HEK293T (cell line): ENCODE measurements at regions not wholly inside any gene's neighbourhood (a gene's known extent, or its start where the extent isn't known, plus 50 kb on each side); places are given as distances from the start of the nearest gene placed in this dataset.

Experiments
- CTCF ChIA-PET: fragments of 350-600 bp; formaldehyde crosslinking; extraction: SDS; loops from one replicate; lab custom pipeline; 2021; ENCODE audit warnings: antibody characterized with exemption, inconsistent platforms; lab: Yijun Ruan, JAX
- POLR2A ChIA-PET: fragments of 350-600 bp; formaldehyde crosslinking; extraction: SDS; loops from one replicate; lab custom pipeline; 2020; ENCODE audit warnings: antibody characterized with exemption, inconsistent platforms; lab: Yijun Ruan, JAX
- DNase-seq: peaks from one replicate; pipeline ENCODE4 v3.0.0; 2012; ENCODE audit warnings: mixed read lengths; ENCODE audit errors: extremely low spot score
- ARNT ChIP-seq: fragments of 450-650 bp; IDR thresholded peaks from 2 replicates; pipeline ENCODE4 v1.6.1; 2017; ENCODE audit warnings: mild to moderate bottlenecking
- BHLHE40 ChIP-seq: fragments of 450-650 bp; IDR thresholded peaks from 2 replicates; pipeline ENCODE4 v1.6.1; 2016; ENCODE audit warnings: mild to moderate bottlenecking, moderate library complexity, borderline replicate concordance
- CTBP1 ChIP-seq: fragments of 450-650 bp; IDR thresholded peaks from 2 replicates; pipeline ENCODE4 v1.6.1; 2016; ENCODE audit warnings: borderline replicate concordance
- ELF4 ChIP-seq: fragments of 450-650 bp; IDR thresholded peaks from 2 replicates; pipeline ENCODE4 v1.6.1; 2017; ENCODE audit warnings: antibody characterized with exemption
- FOXA1 ChIP-seq: fragments of 450-650 bp; IDR thresholded peaks from 2 replicates; pipeline ENCODE4 v1.6.1; 2016; ENCODE audit warnings: mild to moderate bottlenecking
- FOXK2 ChIP-seq: fragments of 450-650 bp; IDR thresholded peaks from 2 replicates; pipeline ENCODE4 v1.6.1; 2016; ENCODE audit warnings: mild to moderate bottlenecking
- FOXM1 ChIP-seq: fragments of 450-650 bp; IDR thresholded peaks from 2 replicates; pipeline ENCODE4 v1.6.1; 2017; ENCODE audit warnings: mild to moderate bottlenecking, borderline replicate concordance
- HDGF ChIP-seq: fragments of 450-650 bp; IDR thresholded peaks from 2 replicates; pipeline ENCODE4 v1.6.1; 2017; ENCODE audit warnings: antibody characterized with exemption, borderline replicate concordance
- L3MBTL2 ChIP-seq: fragments of 450-650 bp; conservative IDR thresholded peaks from 2 replicates; pipeline ENCODE4 v1.6.1; 2016; ENCODE audit warnings: mild to moderate bottlenecking
- LEF1 ChIP-seq: fragments of 450-650 bp; IDR thresholded peaks from 2 replicates; pipeline ENCODE4 v1.6.1; 2017; ENCODE audit warnings: mild to moderate bottlenecking, borderline replicate concordance
- NFRKB ChIP-seq: fragments of 450-650 bp; IDR thresholded peaks from 2 replicates; pipeline ENCODE4 v1.6.1; 2016; ENCODE audit warnings: mild to moderate bottlenecking, moderate library complexity
- SP1 ChIP-seq: fragments of 450-650 bp; IDR thresholded peaks from 2 replicates; pipeline ENCODE4 v1.6.1; 2017
- SUZ12 ChIP-seq: fragments of 450-650 bp; IDR thresholded peaks from 2 replicates; pipeline ENCODE4 v1.6.1; 2016; ENCODE audit warnings: mild to moderate bottlenecking
- TARDBP ChIP-seq: fragments of 450-650 bp; IDR thresholded peaks from 2 replicates; pipeline ENCODE4 v1.6.1; 2016
- ZNF384 ChIP-seq: fragments of 450-650 bp; IDR thresholded peaks from 2 replicates; pipeline ENCODE4 v1.6.1; 2016
- TF ChIP-seq, protein P1 (sequence below): fragments of 450-650 bp; IDR thresholded peaks from 2 replicates; pipeline ENCODE4 v1.6.1; 2016

DNA sequence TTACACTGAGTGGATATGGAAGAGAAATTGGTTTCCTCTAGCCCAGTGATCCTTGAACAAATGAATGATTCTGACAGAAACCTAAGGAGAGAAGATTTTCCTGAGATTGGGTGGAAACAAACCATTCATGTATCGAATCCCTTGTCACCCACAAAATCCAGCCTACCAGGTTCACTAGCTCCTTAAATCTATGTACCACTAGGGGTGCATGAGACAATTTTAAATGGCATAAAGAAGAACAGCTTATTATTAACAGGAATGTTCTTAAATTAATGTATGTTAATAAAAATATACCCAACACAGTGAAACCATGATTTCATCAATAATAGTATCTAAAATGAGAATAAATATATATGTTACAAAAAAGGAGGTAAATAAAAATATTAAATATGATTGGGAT is 118.4 kb upstream of the LNX1 start:
- TF ChIP-seq CTBP1 (no peak), SUZ12 (no peak), ARNT (no peak), FOXK2 (no peak), ZNF384 (no peak), FOXA1 (no peak)
- TF ChIP-seq, protein P1, sequence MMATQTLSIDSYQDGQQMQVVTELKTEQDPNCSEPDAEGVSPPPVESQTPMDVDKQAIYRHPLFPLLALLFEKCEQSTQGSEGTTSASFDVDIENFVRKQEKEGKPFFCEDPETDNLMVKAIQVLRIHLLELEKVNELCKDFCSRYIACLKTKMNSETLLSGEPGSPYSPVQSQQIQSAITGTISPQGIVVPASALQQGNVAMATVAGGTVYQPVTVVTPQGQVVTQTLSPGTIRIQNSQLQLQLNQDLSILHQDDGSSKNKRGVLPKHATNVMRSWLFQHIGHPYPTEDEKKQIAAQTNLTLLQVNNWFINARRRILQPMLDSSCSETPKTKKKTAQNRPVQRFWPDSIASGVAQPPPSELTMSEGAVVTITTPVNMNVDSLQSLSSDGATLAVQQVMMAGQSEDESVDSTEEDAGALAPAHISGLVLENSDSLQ, result no peak
- no peak for DNase-seq
- ChIA-PET POLR2A (no interaction called here), CTCF (no interaction called here)

DNA sequence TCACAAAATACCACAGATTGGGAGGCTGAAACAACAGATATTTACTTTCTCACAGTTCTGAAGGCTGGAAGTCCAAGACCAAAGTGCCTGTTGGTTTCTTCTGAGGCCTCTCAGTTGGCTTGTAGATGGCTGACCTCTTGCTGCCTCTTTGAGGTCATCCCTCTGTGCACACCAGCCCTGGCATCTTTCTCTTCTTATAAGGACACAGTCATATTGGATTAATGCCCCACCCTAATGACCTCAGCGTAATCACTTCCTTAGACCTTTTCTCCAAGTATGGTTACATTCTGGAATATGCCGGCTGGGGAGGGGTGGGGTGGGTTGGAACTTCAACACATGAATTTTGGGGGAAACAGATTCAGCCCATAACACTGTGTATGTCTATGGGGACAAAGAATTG is 116.2 kb upstream of the LNX1 start:
- CTCF ChIA-PET, result interaction anchor here (0.9 to 1.7 kb wide), 3 partner anchors 9 to 526 kb away, joined by 3 to 7 read pairs (median 6); no protein-coding TSS in a partner anchor
- TF ChIP-seq L3MBTL2 (no peak), FOXA1 (no peak), ELF4 (no peak), FOXM1 (no peak), SUZ12 (no peak), FOXK2 (no peak), CTBP1 (no peak), ZNF384 (no peak), LEF1 (no peak), SP1 (no peak), BHLHE40 (no peak), HDGF (no peak)
- DNase-seq, result no peak
- POLR2A ChIA-PET, result no interaction called here

DNA sequence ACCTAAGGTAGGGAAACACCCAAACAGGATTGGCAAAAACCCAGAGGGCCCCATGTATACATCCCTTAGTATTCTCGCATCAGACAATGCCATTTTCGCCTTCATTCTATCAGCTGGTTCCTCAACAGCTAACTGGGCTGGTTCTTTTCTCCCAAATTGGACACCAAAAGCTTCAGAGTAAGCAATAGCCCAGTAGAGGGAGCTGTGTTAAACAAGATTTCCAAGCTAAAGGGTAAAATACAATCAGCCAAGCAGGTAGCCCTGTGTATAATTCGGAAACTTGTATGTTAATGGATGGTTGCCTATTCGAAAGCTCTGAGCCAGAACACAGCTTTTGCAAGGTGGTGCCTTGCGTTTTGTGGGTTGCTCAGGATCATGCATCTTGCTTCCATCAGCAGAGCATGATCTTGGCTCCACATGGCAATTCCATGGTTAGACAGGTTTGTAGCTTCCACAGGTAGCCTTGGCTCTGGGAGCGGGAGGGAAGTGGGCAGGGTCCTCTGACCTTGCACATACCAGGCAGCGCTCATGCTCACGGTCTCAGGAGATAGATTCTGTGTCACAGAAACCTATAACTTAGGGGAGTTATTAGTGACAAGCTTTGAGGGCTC is 115.2 kb upstream of the LNX1 start:
- peak; percentile 33 for DNase-seq
- ChIA-PET CTCF (interaction anchor here (0.5 to 1.7 kb wide), 12 partner anchors 9 to 527 kb away, joined by 3 to 8 read pairs (median 4); no protein-coding TSS in a partner anchor), POLR2A (no interaction called here)
- TF ChIP-seq NFRKB, result no peak
- no peak for TF ChIP-seq FOXK2
- no peak for TF ChIP-seq LEF1
- TF ChIP-seq, protein P1, result no peak
- no peak for TF ChIP-seq SUZ12
- TF ChIP-seq HDGF, result no peak
- no peak for TF ChIP-seq SP1
- TF ChIP-seq ARNT, result no peak
- TF ChIP-seq FOXM1, result no peak
- no peak for TF ChIP-seq TARDBP
- no peak for TF ChIP-seq ZNF384
- TF ChIP-seq ELF4, result no peak

DNA sequence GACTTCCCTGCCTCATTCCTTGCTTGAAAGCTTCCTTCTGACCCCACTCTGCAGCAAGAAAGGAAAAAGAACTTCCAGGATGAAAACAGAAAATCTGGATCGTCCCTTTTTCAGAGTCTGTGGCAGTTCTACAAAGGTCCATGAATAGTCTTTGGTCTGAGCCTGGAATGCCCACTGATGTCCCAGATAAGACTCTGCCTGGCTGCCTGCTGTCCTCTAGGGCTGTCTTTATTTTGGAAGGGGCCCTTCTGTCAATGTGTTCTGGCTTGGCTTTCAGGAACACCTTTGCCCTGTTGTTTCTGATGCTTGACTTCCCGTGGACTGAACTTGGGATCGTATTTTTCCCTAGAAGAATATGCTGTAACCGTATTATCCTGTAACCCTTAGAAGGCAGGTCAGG is 114.7 kb upstream of the LNX1 start:
- ChIA-PET POLR2A (no interaction called here), CTCF (interaction anchor here (0.6 to 1.7 kb wide), 9 partner anchors 9 to 528 kb away, joined by 3 to 8 read pairs (median 4); no protein-coding TSS in a partner anchor)
- DNase-seq, result no peak
- no peak for TF ChIP-seq ZNF384
- TF ChIP-seq FOXK2, result no peak
- TF ChIP-seq CTBP1, result no peak
- TF ChIP-seq NFRKB, result no peak
- TF ChIP-seq TARDBP, result no peak
- no peak for TF ChIP-seq BHLHE40
- TF ChIP-seq L3MBTL2, result no peak
- TF ChIP-seq, protein P1, result no peak
- no peak for TF ChIP-seq FOXM1
- no peak for TF ChIP-seq FOXA1
- TF ChIP-seq LEF1, result no peak
- no peak for TF ChIP-seq SP1
- no peak for TF ChIP-seq ELF4
- TF ChIP-seq HDGF, result no peak
- TF ChIP-seq ARNT, result no peak

DNA sequence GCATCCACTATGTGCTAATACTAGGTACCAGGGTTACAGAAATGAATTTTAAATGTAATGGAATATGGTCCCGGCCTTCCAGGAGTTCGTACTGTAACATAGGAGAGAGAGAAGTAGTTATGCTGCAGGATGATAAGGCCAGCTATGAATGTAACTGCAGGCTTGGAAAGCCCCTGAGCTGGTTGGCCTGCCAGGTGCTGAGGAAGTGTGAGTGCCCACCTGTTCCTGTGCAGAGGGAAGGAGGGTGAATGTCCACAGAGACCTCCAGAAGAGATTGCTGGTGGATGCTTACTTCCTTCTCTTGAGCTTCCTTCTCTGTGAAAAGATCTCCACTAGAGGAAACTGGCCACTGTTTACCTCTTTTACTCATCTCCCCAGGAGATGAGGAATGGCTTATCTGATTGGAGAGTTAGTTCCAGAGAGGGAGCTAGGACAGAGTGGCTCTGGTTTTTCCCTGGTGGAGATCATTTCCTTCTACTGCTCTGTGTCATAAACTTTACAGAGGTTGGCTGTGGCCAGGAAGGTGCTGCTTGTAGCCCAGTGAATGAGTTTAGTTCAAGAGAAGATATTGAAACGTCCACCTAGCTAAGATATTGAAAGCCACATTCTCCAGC is 114.0 kb upstream of the LNX1 start:
- DNase-seq, result no peak
- ChIA-PET POLR2A (no interaction called here), CTCF (interaction anchor here (0.6 to 0.7 kb wide), 2 partner anchors 158 to 489 kb away, joined by 3 read pairs; no protein-coding TSS in a partner anchor)
- TF ChIP-seq FOXM1 (no peak), NFRKB (no peak), TARDBP (no peak), SP1 (no peak), L3MBTL2 (no peak), BHLHE40 (no peak), LEF1 (no peak), SUZ12 (no peak), HDGF (no peak), ELF4 (no peak), ARNT (no peak), ZNF384 (no peak), CTBP1 (no peak), FOXA1 (no peak), FOXK2 (no peak)
- TF ChIP-seq, protein P1, result no peak
